Stomach smooth muscle (tissue), 2 donors: ENCODE measurements at regions not wholly inside any gene's neighbourhood (a gene's known extent, or its start where the extent isn't known, plus 50 kb on each side); places are given as distances from the start of the nearest gene placed in this dataset.

Source experiments
- H3K27ac ChIP-seq: one replicate; pipeline ENCODE4 v1.7.0; 2013; ENCODE audit warnings: mild to moderate bottlenecking, low read length, inconsistent platforms
- H3K27me3 ChIP-seq, 2 donors: one replicate each; pipeline ENCODE4 v1.7.0; 2013; ENCODE audit warnings: low read length in 2 of 2; ENCODE audit not compliant: insufficient read depth in 2 of 2, control insufficient read depth in 1 of 2
- H3K36me3 ChIP-seq, 2 donors: one replicate each; pipeline ENCODE4 v1.7.0; 2013; ENCODE audit warnings: low read length in 2 of 2; ENCODE audit not compliant: control insufficient read depth in 2 of 2, insufficient read depth in 2 of 2
- H3K4me1 ChIP-seq: one replicate; pipeline ENCODE4 v1.7.0; 2013; ENCODE audit warnings: low read length; ENCODE audit not compliant: control insufficient read depth, insufficient read depth
- H3K4me3 ChIP-seq, 2 donors: one replicate each; pipeline ENCODE4 v1.7.0; 2013; ENCODE audit warnings: low read length in 2 of 2
- H3K9ac ChIP-seq, 2 donors: one replicate each; pipeline ENCODE4 v1.7.0; 2013; ENCODE audit warnings: low read length in 2 of 2, mild to moderate bottlenecking in 1 of 2
- H3K9me3 ChIP-seq, 2 donors: one replicate each; pipeline ENCODE4 v1.7.0; 2013; ENCODE audit warnings: low read length in 2 of 2; ENCODE audit not compliant: control insufficient read depth in 2 of 2
- donor health status: healthy.
- donor health status: Pancreatic carcinoma.

DNA sequence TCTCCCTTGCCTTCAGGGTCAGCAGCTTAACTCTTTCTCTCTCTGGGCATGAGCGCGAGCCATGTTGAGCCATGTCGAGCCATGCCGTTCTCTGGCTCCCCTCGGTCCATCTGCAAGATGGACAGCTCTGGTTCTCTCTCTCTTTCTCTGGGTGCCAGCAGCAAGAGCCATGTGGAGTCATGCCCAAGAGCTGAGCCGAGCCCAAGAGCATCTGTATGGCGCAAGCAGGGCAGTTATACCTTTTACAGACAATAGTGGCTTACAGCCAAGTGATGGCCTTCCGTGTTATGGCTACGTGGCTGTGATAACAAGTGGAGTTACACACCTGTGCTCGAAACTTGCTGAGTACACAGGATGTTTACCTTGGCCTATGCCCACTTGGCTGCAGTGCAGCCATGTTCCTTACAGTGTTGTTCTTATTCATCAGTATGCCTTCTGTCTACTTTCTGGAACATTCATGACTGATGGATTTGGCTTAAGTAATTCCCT lies 327.7 kb downstream of the GLRX3 start:
- H3K9ac ChIP-seq, result no peak overlapping the region
- H3K4me1 ChIP-seq, result no peaks in the 10 kb centered on the region
- H3K4me3 ChIP-seq, result no peak overlapping the region
- H3K27ac ChIP-seq, result no peak overlapping the region
- H3K27me3 ChIP-seq, result no peaks in the 10 kb centered on the region
- peaks cover 6 to 10% of the 10 kb centered on the region in 2 donors for H3K9me3 ChIP-seq
- no peaks in the 10 kb centered on the region for H3K36me3 ChIP-seq

DNA sequence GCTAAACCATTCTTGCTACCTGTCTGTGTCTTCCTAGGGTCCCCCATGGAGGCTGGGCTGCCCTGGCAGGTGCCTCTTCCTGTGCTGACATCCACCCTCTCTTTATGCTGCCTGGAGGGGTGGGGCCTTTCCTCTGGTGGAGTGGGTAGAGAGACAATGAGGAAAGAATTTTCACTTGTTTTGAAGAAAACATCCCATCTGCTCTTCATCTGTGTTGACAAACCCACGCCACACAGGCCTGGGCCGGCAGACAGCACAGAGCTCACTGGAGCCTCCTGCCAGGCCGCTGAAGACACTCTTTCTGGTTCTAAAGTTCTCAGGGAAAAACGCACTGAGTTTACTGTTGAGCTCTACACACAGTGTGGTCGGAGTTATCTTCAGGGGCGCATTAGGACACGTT lies 328.2 kb downstream of the GLRX3 start:
- no peaks in the 10 kb centered on the region for H3K27me3 ChIP-seq
- no peak overlapping the region for H3K27ac ChIP-seq
- H3K9me3 ChIP-seq, result peaks cover 10 to 15% of the 10 kb centered on the region in 2 donors
- no peaks in the 10 kb centered on the region for H3K4me1 ChIP-seq
- H3K4me3 ChIP-seq, result no peak overlapping the region
- H3K36me3 ChIP-seq, result no peaks in the 10 kb centered on the region
- H3K9ac ChIP-seq, result no peak overlapping the region

DNA sequence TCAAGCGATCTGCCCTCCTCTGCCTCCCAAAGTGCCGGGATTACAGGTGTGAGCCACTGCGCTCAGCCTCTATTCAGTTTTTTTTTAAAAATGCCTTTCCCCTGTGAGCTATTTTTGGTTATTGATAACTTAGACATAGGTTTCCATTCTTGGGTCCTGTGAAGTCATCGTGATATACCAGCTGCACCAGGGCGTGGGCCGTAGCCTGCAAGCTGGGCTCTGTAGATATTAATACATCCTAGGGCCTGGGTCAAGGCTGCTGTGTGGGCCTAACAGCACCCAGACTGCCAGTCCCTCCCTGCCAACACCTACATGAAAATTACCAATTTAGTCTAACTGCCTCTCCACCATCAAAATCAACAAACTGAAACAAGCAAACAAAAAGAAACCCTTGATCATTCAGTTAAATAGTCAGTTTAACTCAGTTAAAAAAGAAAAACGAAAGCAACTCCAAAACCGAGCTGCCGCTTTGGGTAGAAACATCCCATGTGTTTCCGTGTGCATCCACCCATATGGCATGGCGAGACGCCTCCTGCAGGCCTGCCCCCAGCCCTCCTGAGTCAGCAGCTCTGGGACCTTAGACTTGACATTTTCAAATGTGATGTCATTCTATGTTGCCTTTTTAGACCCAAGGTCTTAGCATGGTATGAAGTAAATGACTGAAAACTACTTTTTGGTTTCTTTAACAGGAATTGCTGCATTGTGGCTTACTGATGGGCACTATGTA lies 330.2 kb downstream of the GLRX3 start:
- H3K36me3 ChIP-seq, result no peaks in the 10 kb centered on the region
- H3K4me1 ChIP-seq, result no peaks in the 10 kb centered on the region
- H3K27me3 ChIP-seq, result no peaks in the 10 kb centered on the region
- H3K9ac ChIP-seq, result no peak overlapping the region
- H3K4me3 ChIP-seq, result no peak overlapping the region
- H3K27ac ChIP-seq, result no peak overlapping the region
- peaks cover 13 to 21% of the 10 kb centered on the region in 2 donors for H3K9me3 ChIP-seq

DNA sequence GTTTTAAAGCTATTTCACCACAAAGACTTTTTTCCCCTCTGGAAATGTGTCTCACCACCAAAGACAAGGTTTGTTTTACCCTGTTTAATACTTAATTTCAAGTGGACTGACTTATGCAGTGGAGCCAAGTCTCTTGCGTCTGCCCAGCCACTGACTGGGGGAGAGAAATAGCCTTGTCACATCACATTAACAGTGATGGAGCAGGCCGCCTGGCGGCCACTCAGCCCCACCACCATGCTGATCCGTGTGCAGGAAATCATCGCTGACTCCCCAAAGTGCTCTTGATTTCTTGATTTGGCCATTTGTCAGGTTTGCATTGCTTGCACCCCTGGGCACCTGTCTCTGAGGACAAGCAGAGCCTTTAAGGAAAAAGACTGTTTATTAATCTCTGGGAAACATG lies 334.1 kb downstream of the GLRX3 start:
- no peak overlapping the region for H3K27ac ChIP-seq
- H3K9me3 ChIP-seq, result peaks cover 13 to 21% of the 10 kb centered on the region in 2 donors
- H3K36me3 ChIP-seq, result no peaks in the 10 kb centered on the region
- H3K4me1 ChIP-seq, result no peaks in the 10 kb centered on the region
- H3K4me3 ChIP-seq, result no peak overlapping the region
- H3K9ac ChIP-seq, result no peak overlapping the region
- no peaks in the 10 kb centered on the region for H3K27me3 ChIP-seq

DNA sequence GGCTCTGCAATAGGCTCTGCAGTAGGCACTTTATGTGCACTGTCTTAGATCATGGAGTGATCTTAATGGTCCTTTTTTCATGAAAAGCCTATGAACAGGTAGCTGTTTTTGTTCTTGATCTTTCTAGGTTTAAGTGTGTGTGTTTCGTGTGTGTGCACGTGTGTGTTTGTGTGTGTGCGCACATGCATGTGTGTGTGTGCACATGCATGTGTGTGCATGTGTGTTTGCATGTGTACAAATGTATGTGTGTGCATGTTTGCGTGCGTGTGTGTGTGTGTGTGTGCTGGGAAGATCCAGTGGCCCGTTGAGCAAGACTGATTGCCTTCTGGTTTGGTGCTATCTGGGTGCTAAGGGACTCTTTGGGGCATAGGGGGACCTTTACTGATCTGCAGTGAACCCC lies 334.8 kb downstream of the GLRX3 start:
- H3K36me3 ChIP-seq, result no peaks in the 10 kb centered on the region
- H3K27me3 ChIP-seq, result no peaks in the 10 kb centered on the region
- no peak overlapping the region for H3K4me3 ChIP-seq
- no peak overlapping the region for H3K9ac ChIP-seq
- peaks cover 13 to 21% of the 10 kb centered on the region in 2 donors for H3K9me3 ChIP-seq
- H3K4me1 ChIP-seq, result no peaks in the 10 kb centered on the region
- no peak overlapping the region for H3K27ac ChIP-seq

DNA sequence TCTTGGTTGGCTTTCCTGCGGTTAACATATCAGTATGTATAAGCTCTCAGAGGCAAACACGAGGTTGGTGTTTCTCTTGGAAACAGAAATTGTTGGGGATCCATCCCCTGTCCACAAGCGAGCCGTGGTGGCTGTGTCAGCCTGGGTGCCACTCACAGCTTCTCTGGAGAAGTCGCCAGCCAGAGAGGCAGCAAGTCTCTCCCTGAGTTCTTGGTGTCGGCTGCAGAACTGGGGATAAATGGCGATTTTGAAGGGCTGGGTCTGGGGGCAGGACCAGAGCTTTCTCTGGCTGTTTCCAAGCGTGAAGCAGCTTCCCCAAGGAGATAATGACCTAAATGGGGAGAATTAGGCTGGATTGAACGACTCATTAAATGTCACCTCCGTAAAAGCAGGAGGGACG lies 335.3 kb downstream of the GLRX3 start:
- Histone ChIP-seq H3K4me3 (no peak overlapping the region), H3K27ac (no peak overlapping the region)

DNA sequence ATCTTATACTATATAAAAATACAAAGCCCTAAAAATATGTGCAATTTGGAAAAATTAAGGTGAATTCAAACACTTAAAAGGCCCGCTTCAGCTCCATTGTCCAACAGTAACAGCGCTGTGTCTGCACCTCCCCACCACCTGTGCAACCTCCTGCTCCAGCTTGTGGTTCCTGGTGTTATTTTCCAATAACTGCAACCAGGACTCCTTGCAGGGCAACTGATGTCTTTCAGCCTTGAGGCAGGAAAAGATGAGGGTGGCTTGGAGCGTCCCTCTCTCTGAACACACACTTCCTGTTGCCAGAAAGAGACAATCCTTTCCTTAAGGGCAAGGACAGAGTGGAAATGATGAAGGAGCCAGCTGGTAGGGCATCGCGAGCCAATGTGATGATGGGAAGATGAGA lies 336.0 kb downstream of the GLRX3 start:
- Histone ChIP-seq H3K9me3 (peaks cover 9 to 14% of the 10 kb centered on the region in 2 donors), H3K27me3 (no peaks in the 10 kb centered on the region), H3K36me3 (no peaks in the 10 kb centered on the region), H3K9ac (no peak overlapping the region), H3K27ac (no peak overlapping the region), H3K4me1 (no peaks in the 10 kb centered on the region), H3K4me3 (no peak overlapping the region)

More for the DNA sequence above, 335.3 kb downstream of the GLRX3 start:
- Histone ChIP-seq H3K4me1 (no peaks in the 10 kb centered on the region), H3K36me3 (no peaks in the 10 kb centered on the region), H3K9ac (no peak overlapping the region), H3K27me3 (no peaks in the 10 kb centered on the region), H3K9me3 (peaks cover 13 to 20% of the 10 kb centered on the region in 2 donors)

DNA sequence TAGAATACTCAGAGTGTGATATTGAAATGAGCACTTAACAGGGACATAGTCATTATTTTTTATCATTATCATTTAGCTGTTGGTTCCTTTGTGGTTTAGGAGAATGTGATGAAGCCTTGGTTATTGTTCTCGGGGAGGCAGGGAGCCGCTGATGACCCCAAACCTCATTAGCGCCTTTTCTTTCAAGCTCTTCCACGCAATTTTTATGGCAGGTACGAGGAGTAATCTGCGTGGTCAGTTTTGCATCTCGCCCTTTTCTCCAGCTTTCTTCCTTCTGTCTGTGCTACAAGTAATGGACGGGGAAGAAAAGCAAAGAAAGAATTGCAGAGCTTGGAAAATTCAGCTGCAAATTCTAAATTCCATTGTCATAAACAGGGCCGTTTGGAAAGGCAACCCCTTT lies 338.4 kb downstream of the GLRX3 start:
- Histone ChIP-seq H3K4me3 (no peak overlapping the region), H3K36me3 (no peaks in the 10 kb centered on the region), H3K9me3 (peaks cover 2 to 4% of the 10 kb centered on the region in 2 donors), H3K27me3 (no peaks in the 10 kb centered on the region), H3K9ac (no peak overlapping the region), H3K27ac (no peak overlapping the region), H3K4me1 (no peaks in the 10 kb centered on the region)

DNA sequence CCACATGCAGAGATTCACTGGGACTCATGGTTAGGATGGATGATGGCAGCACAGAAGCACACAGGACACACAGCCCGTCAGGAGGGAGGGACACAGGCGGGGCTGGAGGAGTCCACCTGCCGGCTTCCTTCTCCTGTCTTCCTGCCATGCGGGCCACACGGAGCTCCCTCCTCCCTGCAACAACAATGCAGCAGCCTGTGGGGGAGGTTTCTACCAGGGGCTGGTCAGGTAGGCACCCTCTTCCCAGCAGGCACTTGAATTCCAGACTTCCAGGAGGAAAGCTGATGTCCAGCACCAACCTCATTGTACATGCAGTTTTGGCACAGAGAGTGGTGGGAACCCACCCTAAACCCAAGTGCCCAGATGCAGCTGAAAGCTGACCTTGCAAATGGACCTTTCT lies 341.2 kb downstream of the GLRX3 start:
- no peaks in the 10 kb centered on the region for H3K36me3 ChIP-seq
- no peaks in the 10 kb centered on the region for H3K4me1 ChIP-seq
- no peak overlapping the region for H3K9ac ChIP-seq
- H3K27ac ChIP-seq, result no peak overlapping the region
- no peak overlapping the region for H3K4me3 ChIP-seq
- no peaks in the 10 kb centered on the region for H3K9me3 ChIP-seq
- H3K27me3 ChIP-seq, result no peaks in the 10 kb centered on the region

DNA sequence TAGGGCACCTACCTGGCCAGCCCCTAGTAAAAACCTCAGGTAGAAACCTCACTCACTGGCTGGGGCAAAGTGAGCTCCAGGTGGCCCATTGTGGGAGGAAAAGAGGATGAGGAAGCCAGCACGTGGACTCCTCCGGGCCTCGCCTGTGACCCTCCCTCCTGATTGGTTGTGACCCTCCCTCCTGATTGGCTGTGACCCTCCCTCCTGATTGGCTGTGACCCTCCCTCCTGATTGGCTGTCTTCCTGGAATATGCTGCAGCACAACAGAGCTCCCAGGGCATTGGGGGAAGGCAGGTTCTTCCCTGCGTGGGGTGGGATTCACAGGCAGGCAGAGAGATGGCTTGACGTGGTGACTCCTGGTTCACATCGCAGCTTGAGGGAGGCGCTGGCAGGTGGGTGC lies 343.0 kb downstream of the GLRX3 start:
- H3K4me3 ChIP-seq, result no peak overlapping the region
- H3K27ac ChIP-seq, result no peak overlapping the region
- no peaks in the 10 kb centered on the region for H3K4me1 ChIP-seq
- H3K9me3 ChIP-seq, result no peaks in the 10 kb centered on the region
- H3K36me3 ChIP-seq, result no peaks in the 10 kb centered on the region
- H3K9ac ChIP-seq, result no peak overlapping the region
- H3K27me3 ChIP-seq, result peaks cover 0 to 3% of the 10 kb centered on the region in 2 donors

DNA sequence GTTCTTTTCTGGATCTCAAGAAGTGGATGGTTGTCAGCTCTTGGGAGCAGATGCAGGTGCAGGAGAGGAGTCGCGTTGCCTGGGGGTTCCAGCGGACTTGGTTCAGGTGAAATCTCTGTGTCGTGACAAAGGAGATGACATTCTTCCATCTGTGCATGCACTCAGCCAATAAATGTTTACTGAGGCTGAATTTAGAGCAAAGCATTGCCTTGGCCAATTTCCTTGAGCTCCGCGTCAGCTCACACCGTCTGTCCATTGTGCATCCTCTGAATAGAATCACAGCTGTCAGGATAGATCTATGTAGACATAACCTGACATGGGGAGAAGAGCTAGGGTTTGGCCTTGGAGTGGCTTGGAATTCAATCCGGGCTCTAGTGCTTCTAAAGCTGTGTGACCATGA lies 343.7 kb downstream of the GLRX3 start:
- H3K27me3 ChIP-seq, result peaks cover 0 to 3% of the 10 kb centered on the region in 2 donors
- H3K4me1 ChIP-seq, result no peaks in the 10 kb centered on the region
- H3K9ac ChIP-seq, result no peak overlapping the region
- H3K36me3 ChIP-seq, result no peaks in the 10 kb centered on the region
- H3K27ac ChIP-seq, result no peak overlapping the region
- H3K9me3 ChIP-seq, result no peaks in the 10 kb centered on the region
- no peak overlapping the region for H3K4me3 ChIP-seq
